HepG2 (cell line): ENCODE measurements at regions not wholly inside any gene's neighbourhood (a gene's known extent, or its start where the extent isn't known, plus 50 kb on each side); places are given as distances from the start of the nearest gene placed in this dataset.

Experiments used
- ATAC-seq: fragments of 200-7000 bp; cut with Tn5 transposase; 3 replicates; pipeline ENCODE4 v1.9.1; 2020; ENCODE audit warnings: mild to moderate bottlenecking, moderate library complexity
- BruUV-seq: library from RNA; stranded (reverse); fragments of 400-500 nt; replicated peaks from 2 replicates; lab custom pipeline; 2021; lab: Mats Ljungman, UMichigan
- CTCF ChIA-PET: fragments of 300-600 bp; formaldehyde crosslinking; extraction: SDS; loops from one replicate; lab custom pipeline; 2021; ENCODE audit warnings: low total read pairs, inconsistent platforms, low intra/inter-chr PET ratio; lab: Yijun Ruan, JAX
- POLR2A ChIA-PET: fragments of 350-600 bp; sonication (Branson Sonifier 250); formaldehyde crosslinking; loops from one replicate; lab custom pipeline; 2020; ENCODE audit warnings: antibody characterized with exemption, inconsistent platforms; lab: Yijun Ruan, JAX
- DNase-seq: peaks from one replicate; pipeline ENCODE4 v3.0.0-alpha.2; 2015; ENCODE audit warnings: low spot score
- FAIRE-seq: peaks from 3 replicates; lab custom pipeline; 2011; peaks lifted over from hg19 to GRCh38; lab: Jason Lieb, UNC
- H2AFZ ChIP-seq: one replicate; pipeline ENCODE4 v1.6.1; 2011; ENCODE audit warnings: low read length, inconsistent platforms
- H3K27ac ChIP-seq: fragments of 300-600 bp; 3 replicates; pipeline ENCODE4 v1.8.0; 2011; ENCODE audit warnings: mixed run types, mild to moderate bottlenecking, mixed read lengths, low read length, inconsistent platforms; ENCODE audit not compliant: insufficient read depth; ENCODE audit errors: extremely low read length
- H3K27me3 ChIP-seq, 2 experiments: fragments of 200-600 bp in 1 of 2; 2 replicates in 1 of 2; 3 replicates in 1 of 2; pipeline versions ENCODE4 v1.6.0 to v1.8.0; 2011; ENCODE audit warnings: low read length in 2 of 2, mild to moderate bottlenecking in 2 of 2, moderate library complexity in 2 of 2, inconsistent platforms in 1 of 2; ENCODE audit not compliant: insufficient read depth in 2 of 2, control insufficient read depth in 1 of 2
- H3K36me3 ChIP-seq, 2 experiments: fragments of 200-600 bp in 1 of 2; replicated peaks in 1 of 2; 2 replicates in 1 of 2; 3 replicates in 1 of 2; pipeline versions ENCODE4 v1.5.1 to v1.8.0; 2011; ENCODE audit warnings: low read length in 2 of 2, inconsistent platforms in 1 of 2; ENCODE audit not compliant: insufficient read depth in 2 of 2, control insufficient read depth in 1 of 2
- H3K4me1 ChIP-seq: 2 replicates; pipeline ENCODE4 v1.5.1; 2012; ENCODE audit warnings: low read length, inconsistent platforms; ENCODE audit not compliant: insufficient read depth
- H3K4me2 ChIP-seq: 2 replicates; pipeline ENCODE4 v1.6.0; 2011; ENCODE audit warnings: low read depth, low read length, inconsistent platforms
- H3K4me3 ChIP-seq, 3 experiments: fragments of 200-600 bp in 1 of 3; sonication (generic), shearing (Covaris generic) in 1 of 3; replicated peaks in 1 of 3; 2 replicates each; pipeline ENCODE4 v1.5.1; 2011 to 2016; ENCODE audit warnings: low read length in 3 of 3, inconsistent platforms in 2 of 3, low read depth in 2 of 3, mild to moderate bottlenecking in 2 of 3, control low read depth in 1 of 3, mixed read lengths in 1 of 3; ENCODE audit not compliant: insufficient read depth in 1 of 3
- H3K79me2 ChIP-seq: one replicate; pipeline ENCODE4 v1.6.1; 2011; ENCODE audit warnings: low read length, inconsistent platforms; ENCODE audit not compliant: insufficient read depth
- H3K9ac ChIP-seq: 2 replicates; pipeline ENCODE4 v1.6.0; 2011; ENCODE audit warnings: mild to moderate bottlenecking, low read depth, low read length, inconsistent platforms; ENCODE audit not compliant: insufficient read depth
- H3K9me3 ChIP-seq: 2 replicates; pipeline ENCODE4 v1.5.1; 2012; ENCODE audit warnings: mild to moderate bottlenecking, low read length
- H4K20me1 ChIP-seq: 2 replicates; pipeline ENCODE4 v1.6.0; 2011; ENCODE audit warnings: inconsistent platforms, mild to moderate bottlenecking, low read length, moderate library complexity; ENCODE audit not compliant: insufficient read depth
- ARNTL ChIP-seq: sonication (generic); formaldehyde crosslinking; IDR thresholded peaks from 2 replicates; pipeline ENCODE4 v1.4.0; 2020; ENCODE audit warnings: mild to moderate bottlenecking, missing genetic modification reagents
- NFIB ChIP-seq: sonication (generic); formaldehyde crosslinking; IDR thresholded peaks from 2 replicates; pipeline ENCODE4 v1.9.0; 2021; ENCODE audit warnings: missing genetic modification reagents, mild to moderate bottlenecking, borderline replicate concordance
- YEATS2 ChIP-seq: sonication (generic); formaldehyde crosslinking; IDR thresholded peaks from 2 replicates; pipeline ENCODE4 v1.4.0; 2020; ENCODE audit warnings: missing genetic modification reagents, borderline replicate concordance
- ZNF225 ChIP-seq: sonication (generic); formaldehyde crosslinking; IDR thresholded peaks from 2 replicates; pipeline ENCODE4 v1.4.0; 2020; ENCODE audit warnings: mild to moderate bottlenecking, missing genetic modification reagents
- ZNF296 ChIP-seq: sonication (generic); formaldehyde crosslinking; conservative IDR thresholded peaks from 2 replicates; pipeline ENCODE4 v1.5.0; 2020; ENCODE audit warnings: mild to moderate bottlenecking, missing genetic modification reagents
- ZNF530 ChIP-seq: sonication (generic); formaldehyde crosslinking; IDR thresholded peaks from 2 replicates; pipeline ENCODE4 v1.5.0; 2020; ENCODE audit warnings: low read depth, mild to moderate bottlenecking, missing genetic modification reagents
- WGBS: methylation state at CpG from one replicate; pipeline ENCODE4 v1.1.6; 2017; ENCODE audit warnings: low lambda C conversion rate; 5-methylcytosine and 5-hydroxymethylcytosine counted together
- in situ Hi-C: cut with HindIII; loops from 2 replicates; pipeline ENCODE4 v1.10.0; 2017; ENCODE audit warnings: low pct_unique_long_range_greater_than_20kb; ENCODE audit not compliant: extremely low pct_ligation_motif_present
- intact Hi-C: fragments of 100-400 bp; cut with micrococcal nuclease; formaldehyde crosslinking; loops from one replicate; pipeline ENCODE4 v1.10.0; 2022; ENCODE audit not compliant: unreplicated experiment
- TF ChIP-seq, protein P1 (sequence below): sonication (generic); formaldehyde crosslinking; IDR thresholded peaks from 2 replicates; pipeline ENCODE4 v1.5.0; 2020; ENCODE audit warnings: mild to moderate bottlenecking, missing genetic modification reagents, borderline replicate concordance

DNA sequence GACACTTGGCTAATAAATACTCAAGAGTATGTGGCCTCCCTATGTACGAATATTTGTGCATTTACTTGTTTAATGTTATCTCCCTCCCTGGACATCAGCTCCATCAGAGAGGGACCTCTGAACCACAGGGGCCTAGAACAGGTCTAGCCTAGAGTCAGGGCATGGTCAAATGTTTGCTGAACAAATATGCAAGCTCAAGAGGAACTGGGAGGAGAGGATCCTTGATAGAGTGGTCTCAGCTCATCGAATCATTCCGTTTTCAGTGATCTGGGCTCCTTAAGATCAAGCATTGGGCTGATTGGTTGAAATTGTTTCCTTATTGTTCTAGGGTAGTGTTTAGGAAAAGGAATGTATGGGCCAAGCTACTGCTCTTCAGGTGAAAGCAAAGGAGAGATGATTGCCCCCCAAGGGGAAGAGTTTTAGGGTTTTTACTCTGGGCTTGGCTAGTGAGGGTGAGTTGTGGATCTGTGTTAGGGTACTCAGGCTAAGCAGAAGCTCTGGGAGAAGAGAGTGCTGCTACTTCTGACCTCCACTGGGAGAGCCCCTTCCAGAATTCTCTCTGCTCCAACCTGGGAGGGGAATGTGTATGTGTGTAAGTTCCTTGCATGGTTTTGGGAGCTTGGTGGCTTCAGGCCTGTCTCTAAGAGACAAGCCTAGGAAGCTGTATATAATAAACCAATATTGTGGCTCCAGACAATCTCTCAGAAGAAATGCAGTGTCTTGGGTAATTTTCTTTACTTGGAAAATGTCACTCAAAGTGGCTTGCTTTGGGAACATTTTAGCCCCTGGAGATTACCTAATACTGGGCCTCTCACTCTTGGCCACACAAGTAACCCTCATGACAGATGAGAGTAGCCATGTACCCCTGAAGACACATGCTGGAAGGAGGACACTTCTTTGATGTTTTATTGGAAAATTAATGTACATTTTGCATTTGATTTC is 110.0 kb downstream of the EMX2 start:
- Histone ChIP-seq H2AFZ (no peak overlapping the region), H3K27ac (no peak overlapping the region), H3K36me3 (no peaks in the 10 kb centered on the region), H3K27me3 (peaks cover 0 to 4% of the 10 kb centered on the region in 2 experiments; a peak in 3 of 5 replicates), H4K20me1 (no peaks in the 10 kb centered on the region), H3K79me2 (no peaks in the 10 kb centered on the region), H3K9me3 (peaks cover 10% of the 10 kb centered on the region; the same call in 1 of the 2 replicates), H3K9ac (no peak overlapping the region), H3K4me1 (no peaks in the 10 kb centered on the region), H3K4me2 (no peak overlapping the region), H3K4me3 (no peak overlapping the region)
- in situ Hi-C loops = no loop called here
- ChIA-PET CTCF (no interaction called here), POLR2A (no interaction called here)
- no peak for FAIRE-seq
- intact Hi-C loops = no loop called here
- no peak for ATAC-seq
- WGBS = 0% methylated on average over 3 of the region's 3 CpGs
- DNase-seq = no peak
- TF ChIP-seq ARNTL (CRISPR knock-in tag) = no peak
- TF ChIP-seq NFIB (CRISPR knock-in tag) = no peak
- no peak for TF ChIP-seq ZNF296
- TF ChIP-seq ZNF225 (CRISPR knock-in tag) = no peak
- no peak for TF ChIP-seq YEATS2 (CRISPR knock-in tag)
- no peak for TF ChIP-seq ZNF530 (CRISPR knock-in tag)
- TF ChIP-seq, protein P1, sequence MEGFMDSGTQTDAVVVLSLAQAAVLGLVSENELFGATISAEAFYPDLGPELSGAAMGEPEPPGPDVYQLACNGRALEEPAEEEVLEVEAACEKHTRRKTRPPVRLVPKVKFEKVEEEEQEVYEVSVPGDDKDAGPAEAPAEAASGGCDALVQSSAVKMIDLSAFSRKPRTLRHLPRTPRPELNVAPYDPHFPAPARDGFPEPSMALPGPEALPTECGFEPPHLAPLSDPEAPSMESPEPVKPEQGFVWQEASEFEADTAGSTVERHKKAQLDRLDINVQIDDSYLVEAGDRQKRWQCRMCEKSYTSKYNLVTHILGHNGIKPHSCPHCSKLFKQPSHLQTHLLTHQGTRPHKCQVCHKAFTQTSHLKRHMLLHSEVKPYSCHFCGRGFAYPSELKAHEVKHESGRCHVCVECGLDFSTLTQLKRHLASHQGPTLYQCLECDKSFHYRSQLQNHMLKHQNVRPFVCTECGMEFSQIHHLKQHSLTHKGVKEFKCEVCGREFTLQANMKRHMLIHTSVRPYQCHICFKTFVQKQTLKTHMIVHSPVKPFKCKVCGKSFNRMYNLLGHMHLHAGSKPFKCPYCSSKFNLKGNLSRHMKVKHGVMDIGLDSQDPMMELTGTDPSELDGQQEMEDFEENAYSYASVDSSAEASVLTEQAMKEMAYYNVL (CRISPR knock-in tag) = no peak
- no TSS peak for BruUV-seq
